Breast epithelium (tissue), 3 donors: ENCODE measurements at regions not wholly inside any gene's neighbourhood (a gene's known extent, or its start where the extent isn't known, plus 50 kb on each side); places are given as distances from the start of the nearest gene placed in this dataset.

Experiments
- POLR2A ChIP-seq: fragments of 450-650 bp; IDR thresholded peaks from one replicate; pipeline ENCODE4 v1.6.1; 2016; ENCODE audit warnings: antibody characterized with exemption, mild to moderate bottlenecking, moderate library complexity
- POLR2AphosphoS5 ChIP-seq, 3 donors: sonication (generic); formaldehyde crosslinking; IDR thresholded peaks; one replicate each; pipeline ENCODE4 v1.6.1; 2017; ENCODE audit warnings: antibody characterized with exemption in 3 of 3
- TF ChIP-seq, protein P1 (sequence below), 3 donors: fragments of 450-650 bp; IDR thresholded peaks; one replicate each; pipeline ENCODE4 v1.5.1; 2016 to 2017; ENCODE audit warnings: antibody characterized with exemption in 3 of 3, mild to moderate bottlenecking in 3 of 3, moderate library complexity in 3 of 3

DNA sequence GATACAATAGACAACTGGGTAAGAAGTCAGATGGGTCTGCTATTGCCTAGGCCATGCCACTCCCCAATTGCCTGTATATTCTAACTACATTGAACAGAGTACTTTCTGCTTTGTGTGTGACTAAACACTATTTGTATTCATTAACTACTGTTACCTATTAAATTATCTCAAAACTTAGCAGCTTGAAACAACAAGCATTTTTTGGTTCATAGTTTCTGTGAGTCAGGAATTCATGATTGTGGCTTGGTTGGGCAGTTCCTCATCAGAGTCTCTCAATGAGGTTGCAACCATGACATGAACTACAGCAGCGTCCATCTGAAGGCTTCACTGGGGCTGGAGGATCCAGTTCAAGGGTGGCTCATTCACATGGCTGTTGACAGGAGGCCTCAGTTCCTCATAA is 205.7 kb downstream of the EN1 start:
- TF ChIP-seq, protein P1, sequence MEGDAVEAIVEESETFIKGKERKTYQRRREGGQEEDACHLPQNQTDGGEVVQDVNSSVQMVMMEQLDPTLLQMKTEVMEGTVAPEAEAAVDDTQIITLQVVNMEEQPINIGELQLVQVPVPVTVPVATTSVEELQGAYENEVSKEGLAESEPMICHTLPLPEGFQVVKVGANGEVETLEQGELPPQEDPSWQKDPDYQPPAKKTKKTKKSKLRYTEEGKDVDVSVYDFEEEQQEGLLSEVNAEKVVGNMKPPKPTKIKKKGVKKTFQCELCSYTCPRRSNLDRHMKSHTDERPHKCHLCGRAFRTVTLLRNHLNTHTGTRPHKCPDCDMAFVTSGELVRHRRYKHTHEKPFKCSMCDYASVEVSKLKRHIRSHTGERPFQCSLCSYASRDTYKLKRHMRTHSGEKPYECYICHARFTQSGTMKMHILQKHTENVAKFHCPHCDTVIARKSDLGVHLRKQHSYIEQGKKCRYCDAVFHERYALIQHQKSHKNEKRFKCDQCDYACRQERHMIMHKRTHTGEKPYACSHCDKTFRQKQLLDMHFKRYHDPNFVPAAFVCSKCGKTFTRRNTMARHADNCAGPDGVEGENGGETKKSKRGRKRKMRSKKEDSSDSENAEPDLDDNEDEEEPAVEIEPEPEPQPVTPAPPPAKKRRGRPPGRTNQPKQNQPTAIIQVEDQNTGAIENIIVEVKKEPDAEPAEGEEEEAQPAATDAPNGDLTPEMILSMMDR (IDR thresholded peaks at IDR 0.05): no peak
- no peak for TF ChIP-seq POLR2A
- no peak for TF ChIP-seq POLR2AphosphoS5 (IDR thresholded peaks at IDR 0.05)
